Endodermal cell (in vitro differentiated cells): ENCODE measurements at regions not wholly inside any gene's neighbourhood (a gene's known extent, or its start where the extent isn't known, plus 50 kb on each side); places are given as distances from the start of the nearest gene placed in this dataset.

Experiments used
- DNase-seq: peaks from one replicate; pipeline ENCODE4 v3.0.0-alpha.2; 2017
- H3K27ac ChIP-seq: 2 replicates; pipeline ENCODE4 v1.5.1; 2013; ENCODE audit warnings: mild to moderate bottlenecking, low read depth, low read length, moderate library complexity
- H3K27me3 ChIP-seq: 2 replicates; pipeline ENCODE4 v1.6.1; 2013; ENCODE audit warnings: mild to moderate bottlenecking, low read length, moderate library complexity; ENCODE audit not compliant: insufficient read depth, control insufficient read depth, poor library complexity, severe bottlenecking
- H3K36me3 ChIP-seq: 2 replicates; pipeline ENCODE4 v1.7.0; 2013; ENCODE audit warnings: mild to moderate bottlenecking, low read length, moderate library complexity; ENCODE audit not compliant: control insufficient read depth, insufficient read depth
- H3K4me1 ChIP-seq: one replicate; pipeline ENCODE4 v1.7.0; 2013; ENCODE audit warnings: low read length; ENCODE audit not compliant: control insufficient read depth, insufficient read depth
- H3K4me3 ChIP-seq: 2 replicates; pipeline ENCODE4 v1.5.1; 2013; ENCODE audit warnings: mild to moderate bottlenecking, low read length, moderate library complexity
- H3K9ac ChIP-seq: 2 replicates; pipeline ENCODE4 v1.6.1; 2013; ENCODE audit warnings: mild to moderate bottlenecking, low read length, moderate library complexity; ENCODE audit not compliant: poor library complexity, severe bottlenecking; ENCODE audit errors: extremely low read depth
- H3K9me3 ChIP-seq: 2 replicates; pipeline ENCODE4 v1.6.1; 2013; ENCODE audit warnings: mild to moderate bottlenecking, low read length, moderate library complexity; ENCODE audit not compliant: control insufficient read depth
- H3K27ac Mint-ChIP-seq: 2 replicates; pipeline ENCODE4 v1.8.0; 2020; ENCODE audit warnings: mixed read lengths
- H3K27me3 Mint-ChIP-seq: 2 replicates; pipeline ENCODE4 v1.8.0; 2021; ENCODE audit warnings: mild to moderate bottlenecking, mixed read lengths; ENCODE audit not compliant: insufficient read depth
- H3K36me3 Mint-ChIP-seq: 2 replicates; pipeline ENCODE4 v1.8.0; 2020; ENCODE audit warnings: low read depth, mixed read lengths
- H3K4me1 Mint-ChIP-seq: 2 replicates; pipeline ENCODE4 v1.8.0; 2020; ENCODE audit warnings: mixed read lengths
- H3K4me3 Mint-ChIP-seq: 2 replicates; pipeline ENCODE4 v1.8.0; 2020; ENCODE audit warnings: mild to moderate bottlenecking, moderate library complexity, mixed read lengths
- H3K9me3 Mint-ChIP-seq: 2 replicates; pipeline ENCODE4 v1.8.0; 2020; ENCODE audit warnings: mild to moderate bottlenecking, mixed read lengths
- CTCF ChIP-seq: fragments of 200-600 bp; sonication (generic); conservative IDR thresholded peaks from 2 replicates; pipeline ENCODE4 v1.5.0; 2021; ENCODE audit warnings: antibody characterized with exemption, mild to moderate bottlenecking
- WGBS, 2 experiments: methylation state at CpG; one replicate each; pipeline versions ENCODE4 v1.1.5 to v1.1.7; 2013; ENCODE audit warnings: missing lambda C conversion rate in 2 of 2, mixed read lengths in 1 of 2; ENCODE audit not compliant: insufficient coverage in 1 of 2, insufficient read length in 1 of 2; 5-methylcytosine and 5-hydroxymethylcytosine counted together

GRCh38 chr4:134313591-134313990 lies 112.0 kb upstream of the PABPC4L start:
- H3K27ac Mint-ChIP-seq = no peak overlapping the region
- no peaks in the 10 kb centered on the region for H3K4me1 Mint-ChIP-seq
- H3K36me3 ChIP-seq = no peaks in the 10 kb centered on the region
- H3K4me3 Mint-ChIP-seq = no peak overlapping the region
- WGBS, 2 experiments = 89% methylated on average over 2 of the region's 2 CpGs; no CpG with 5 or more reads in 1 of the 2 experiments
- no peak for DNase-seq
- no peaks in the 10 kb centered on the region for H3K9me3 Mint-ChIP-seq
- H3K27me3 Mint-ChIP-seq = no peaks in the 10 kb centered on the region
- no peaks in the 10 kb centered on the region for H3K36me3 Mint-ChIP-seq
- H3K4me3 ChIP-seq = no peak overlapping the region
- no peaks in the 10 kb centered on the region for H3K4me1 ChIP-seq
- H3K9me3 ChIP-seq = no peaks in the 10 kb centered on the region
- no peak overlapping the region for H3K9ac ChIP-seq
- no peaks in the 10 kb centered on the region for H3K27me3 ChIP-seq
- no peak overlapping the region for H3K27ac ChIP-seq
- no peak for TF ChIP-seq CTCF

GRCh38 chr4:134309715-134310114 lies 108.1 kb upstream of the PABPC4L start:
- H3K27ac Mint-ChIP-seq = no peak overlapping the region
- no peaks in the 10 kb centered on the region for H3K4me1 Mint-ChIP-seq
- no peaks in the 10 kb centered on the region for H3K27me3 ChIP-seq
- no peaks in the 10 kb centered on the region for H3K36me3 ChIP-seq
- H3K9me3 Mint-ChIP-seq = peaks cover 2% of the 10 kb centered on the region
- H3K4me3 ChIP-seq = no peak overlapping the region
- H3K4me3 Mint-ChIP-seq = no peak overlapping the region
- H3K9me3 ChIP-seq = peaks cover 6% of the 10 kb centered on the region
- H3K36me3 Mint-ChIP-seq = no peaks in the 10 kb centered on the region
- no peak overlapping the region for H3K9ac ChIP-seq
- no peak for TF ChIP-seq CTCF
- H3K27ac ChIP-seq = no peak overlapping the region
- H3K27me3 Mint-ChIP-seq = no peaks in the 10 kb centered on the region
- 80 to 89% methylated on average over 1 to 2 of the region's 2 CpGs for WGBS, 2 experiments
- no peaks in the 10 kb centered on the region for H3K4me1 ChIP-seq
- no peak for DNase-seq

- no peak overlapping the region for H3K9ac ChIP-seq
- TF ChIP-seq CTCF = no peak
- peaks cover 6% of the 10 kb centered on the region for H3K9me3 ChIP-seq
- no peak overlapping the region for H3K4me3 Mint-ChIP-seq
- no peaks in the 10 kb centered on the region for H3K4me1 Mint-ChIP-seq
- no peaks in the 10 kb centered on the region for H3K27me3 Mint-ChIP-seq
- no peak for DNase-seq
- no peak overlapping the region for H3K27ac Mint-ChIP-seq
- H3K4me3 ChIP-seq = no peak overlapping the region
- no peaks in the 10 kb centered on the region for H3K27me3 ChIP-seq
- H3K36me3 Mint-ChIP-seq = no peaks in the 10 kb centered on the region
- H3K27ac ChIP-seq = no peak overlapping the region
- H3K4me1 ChIP-seq = no peaks in the 10 kb centered on the region
- H3K9me3 Mint-ChIP-seq = peaks cover 2% of the 10 kb centered on the region
- H3K36me3 ChIP-seq = no peaks in the 10 kb centered on the region
Measured at GRCh38 chr4:134308910-134309309, 107.3 kb upstream of the PABPC4L start.
